GM12865 (cell line): ENCODE measurements at regions not wholly inside any gene's neighbourhood (a gene's known extent, or its start where the extent isn't known, plus 50 kb on each side); places are given as distances from the start of the nearest gene placed in this dataset.
"Not testable (repeated sequence)": the region's sequence is repeated elsewhere in the genome, so short reads cannot be mapped to it uniquely, and the experiment has no call there.

Experiments
- DNase-seq: peaks from one replicate; pipeline ENCODE4 v3.0.0; 2010; ENCODE audit warnings: low read depth
- H3K4me3 ChIP-seq: 2 replicates; pipeline ENCODE4 v1.5.1; 2011; ENCODE audit warnings: mild to moderate bottlenecking, low read depth, low read length, control low read depth
- TF ChIP-seq, protein P1 (sequence below): IDR thresholded peaks from 2 replicates; pipeline ENCODE4 v1.5.1; 2011; ENCODE audit warnings: low read length, control low read depth, low read depth, inconsistent platforms; ENCODE audit not compliant: insufficient read depth; ENCODE audit errors: missing control alignments

DNA sequence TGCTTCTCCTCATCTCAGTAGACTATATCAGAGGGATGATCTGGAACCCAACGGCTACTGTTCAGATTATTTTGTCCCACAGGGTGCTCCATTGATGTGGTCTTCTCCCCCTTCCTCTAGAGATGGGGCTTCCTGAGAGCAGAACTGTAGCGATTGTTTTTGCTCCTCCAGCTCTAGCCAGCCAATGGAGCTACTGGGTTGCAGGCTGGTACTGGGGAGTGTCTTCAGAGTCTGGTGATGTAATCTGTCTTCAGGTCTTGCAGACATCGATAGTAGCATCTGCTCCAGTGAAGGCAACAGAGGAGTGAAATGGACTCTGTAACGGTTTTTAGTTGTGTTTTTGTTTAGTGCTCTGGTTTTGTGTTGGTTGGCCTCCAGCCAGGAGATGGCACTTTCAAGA is 621.9 kb downstream of the RNF144A start:
- no peak for DNase-seq
- no peak overlapping the region for H3K4me3 ChIP-seq
- TF ChIP-seq, protein P1, sequence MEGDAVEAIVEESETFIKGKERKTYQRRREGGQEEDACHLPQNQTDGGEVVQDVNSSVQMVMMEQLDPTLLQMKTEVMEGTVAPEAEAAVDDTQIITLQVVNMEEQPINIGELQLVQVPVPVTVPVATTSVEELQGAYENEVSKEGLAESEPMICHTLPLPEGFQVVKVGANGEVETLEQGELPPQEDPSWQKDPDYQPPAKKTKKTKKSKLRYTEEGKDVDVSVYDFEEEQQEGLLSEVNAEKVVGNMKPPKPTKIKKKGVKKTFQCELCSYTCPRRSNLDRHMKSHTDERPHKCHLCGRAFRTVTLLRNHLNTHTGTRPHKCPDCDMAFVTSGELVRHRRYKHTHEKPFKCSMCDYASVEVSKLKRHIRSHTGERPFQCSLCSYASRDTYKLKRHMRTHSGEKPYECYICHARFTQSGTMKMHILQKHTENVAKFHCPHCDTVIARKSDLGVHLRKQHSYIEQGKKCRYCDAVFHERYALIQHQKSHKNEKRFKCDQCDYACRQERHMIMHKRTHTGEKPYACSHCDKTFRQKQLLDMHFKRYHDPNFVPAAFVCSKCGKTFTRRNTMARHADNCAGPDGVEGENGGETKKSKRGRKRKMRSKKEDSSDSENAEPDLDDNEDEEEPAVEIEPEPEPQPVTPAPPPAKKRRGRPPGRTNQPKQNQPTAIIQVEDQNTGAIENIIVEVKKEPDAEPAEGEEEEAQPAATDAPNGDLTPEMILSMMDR, result no peak

DNA sequence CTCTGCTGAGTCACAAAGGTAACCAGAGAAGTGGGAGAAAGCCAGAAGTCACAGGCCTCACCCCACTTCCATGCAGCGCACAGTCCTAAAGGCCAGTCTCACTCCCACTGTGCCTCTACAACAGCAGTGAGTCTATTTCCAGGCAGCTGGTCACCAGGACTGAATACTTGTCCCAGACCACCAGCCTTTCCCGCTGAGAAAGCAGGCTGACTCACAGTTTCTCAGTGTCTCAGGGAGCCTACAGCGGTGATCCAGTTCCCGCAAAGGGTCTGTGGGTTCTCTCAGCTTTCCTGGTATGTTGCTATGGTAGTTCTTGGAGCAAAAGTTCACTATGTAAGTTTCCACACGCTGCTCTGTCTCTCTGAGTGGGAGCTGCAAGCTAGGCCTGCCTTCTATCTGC is 622.5 kb downstream of the RNF144A start:
- DNase-seq, result no peak
- TF ChIP-seq, protein P1, result no peak
- H3K4me3 ChIP-seq, result no peak overlapping the region

GRCh38 chr2:7552825-7553570 is 635.8 kb downstream of the RNF144A start:
- H3K4me3 ChIP-seq, result no peak overlapping the region
- DNase-seq, result peak; percentile 11
- TF ChIP-seq, protein P1, result no peak

DNA sequence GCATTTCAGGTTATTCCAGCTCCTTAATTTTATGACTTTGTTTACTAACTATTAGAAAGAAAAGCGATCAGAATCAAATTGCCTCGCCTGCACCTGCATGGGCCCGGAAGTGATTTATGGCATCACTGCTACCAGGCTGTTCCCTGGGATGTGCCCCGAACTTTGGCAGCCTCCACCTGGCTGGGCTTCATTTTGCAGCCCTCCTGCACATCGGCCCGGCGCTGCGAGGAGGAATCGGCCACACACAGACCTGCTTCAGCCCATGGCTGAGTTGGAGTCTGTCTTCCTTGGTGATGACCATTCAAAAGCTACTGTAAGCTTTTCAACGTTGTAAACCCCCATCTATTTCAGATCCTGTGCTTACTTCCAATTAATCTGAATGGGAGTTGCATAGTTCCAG is 638.0 kb downstream of the RNF144A start:
- no peak for DNase-seq

DNA sequence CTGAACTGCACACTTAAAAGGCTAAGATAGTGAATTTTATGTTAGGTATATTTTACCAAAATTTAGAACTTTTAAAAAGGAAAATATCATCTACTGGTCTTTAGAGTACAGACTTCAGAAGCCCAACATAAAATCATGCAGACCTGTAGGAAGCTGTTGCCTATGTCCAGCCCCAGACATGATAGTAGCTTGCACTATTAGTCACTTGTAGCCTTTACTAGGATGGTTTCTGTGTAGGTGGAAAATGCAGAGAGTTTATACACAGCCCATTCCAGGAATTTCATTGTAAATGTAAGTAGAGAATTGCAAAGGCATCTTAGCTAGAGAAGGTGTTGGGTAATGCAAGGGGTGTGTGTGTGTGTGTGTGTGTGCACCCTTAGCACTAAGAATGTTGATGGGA is 640.2 kb downstream of the RNF144A start:
- no peak for DNase-seq
- H3K4me3 ChIP-seq, result no peak overlapping the region
- TF ChIP-seq, protein P1, result no peak

More for the DNA sequence above, 638.0 kb downstream of the RNF144A start:
- no peak overlapping the region for H3K4me3 ChIP-seq
- TF ChIP-seq, protein P1, result no peak

GRCh38 chr2:7559791-7560190 is 642.6 kb downstream of the RNF144A start:
- TF ChIP-seq, protein P1, result no peak
- DNase-seq, result no peak
- no peak overlapping the region for H3K4me3 ChIP-seq

- H3K4me3 ChIP-seq, result no peak overlapping the region
- TF ChIP-seq, protein P1, result no peak
- no peak for DNase-seq
Observed at GRCh38 chr2:7566382-7566881, 649.2 kb downstream of the RNF144A start.

- not testable (repeated sequence) for H3K4me3 ChIP-seq, DNase-seq
Observed at GRCh38 chr2:7567116-7567515, 649.9 kb downstream of the RNF144A start.
